Parathyroid adenoma (tissue), 2 donors: ENCODE measurements at regions not wholly inside any gene's neighbourhood (a gene's known extent, or its start where the extent isn't known, plus 50 kb on each side); places are given as distances from the start of the nearest gene placed in this dataset.

Source experiments
- H2AFZ ChIP-seq: fragments of 300-600 bp; sonication (generic); one replicate; pipeline ENCODE4 v1.7.0; 2017; ENCODE audit warnings: antibody characterized with exemption, mild to moderate bottlenecking
- H3K27ac ChIP-seq: fragments of 300-600 bp; sonication (generic); one replicate; pipeline ENCODE4 v1.7.0; 2017
- H3K27me3 ChIP-seq: fragments of 300-600 bp; sonication (generic); one replicate; pipeline ENCODE4 v1.7.0; 2017; ENCODE audit warnings: low read length; ENCODE audit not compliant: control insufficient read depth, insufficient read depth
- H3K36me3 ChIP-seq: fragments of 300-600 bp; sonication (generic); one replicate; pipeline ENCODE4 v1.7.0; 2017; ENCODE audit warnings: low read length; ENCODE audit not compliant: control insufficient read depth, insufficient read depth
- H3K4me1 ChIP-seq: fragments of 300-600 bp; sonication (generic); one replicate; pipeline ENCODE4 v1.7.0; 2017; ENCODE audit warnings: control low read depth
- H3K4me2 ChIP-seq: fragments of 300-600 bp; sonication (generic); one replicate; pipeline ENCODE4 v1.7.0; 2017; ENCODE audit warnings: low read length
- H3K4me3 ChIP-seq: fragments of 300-600 bp; sonication (generic); one replicate; pipeline ENCODE4 v1.7.0; 2017; ENCODE audit warnings: low read depth, low read length
- H3K79me2 ChIP-seq: fragments of 300-600 bp; sonication (generic); one replicate; pipeline ENCODE4 v1.7.0; 2017; ENCODE audit warnings: control low read depth
- H3K9ac ChIP-seq: fragments of 300-600 bp; sonication (generic); one replicate; pipeline ENCODE4 v1.7.0; 2017; ENCODE audit warnings: mild to moderate bottlenecking
- H3K9me3 ChIP-seq: fragments of 300-600 bp; sonication (generic); one replicate; pipeline ENCODE4 v1.7.0; 2017; ENCODE audit warnings: low read length; ENCODE audit not compliant: control insufficient read depth
- CTCF ChIP-seq: fragments of 300-600 bp; sonication (generic); IDR thresholded peaks from one replicate; pipeline ENCODE4 v1.7.0; 2017; ENCODE audit warnings: antibody characterized with exemption, mild to moderate bottlenecking
- donor health status: primary hyperparathyroidism.

DNA sequence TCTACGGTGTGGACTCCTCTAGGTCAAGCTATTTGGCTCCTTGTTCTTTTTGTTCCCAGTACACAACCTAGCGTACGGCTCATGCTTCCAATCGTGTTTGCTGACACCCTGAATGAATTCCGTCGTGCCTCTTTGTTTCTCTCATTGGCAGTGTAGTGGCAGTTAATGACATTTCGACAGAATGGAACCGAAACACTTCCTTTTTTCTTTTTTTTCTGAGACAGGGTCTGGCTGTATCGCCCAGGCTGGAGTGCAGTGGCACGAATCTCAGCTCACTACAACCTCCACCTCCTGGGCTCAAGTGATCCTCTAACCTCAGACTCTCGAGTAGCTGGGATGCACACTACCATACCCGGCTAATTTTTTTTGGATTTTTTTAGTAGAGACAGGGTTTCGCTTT is 113.3 kb upstream of the ATP6AP2 start:
- TF ChIP-seq CTCF = no peak
- no peak overlapping the region for H2AFZ ChIP-seq
- no peaks in the 10 kb centered on the region for H3K79me2 ChIP-seq
- H3K4me1 ChIP-seq = peaks cover under 1% of the 10 kb centered on the region
- no peaks in the 10 kb centered on the region for H3K27me3 ChIP-seq
- H3K4me3 ChIP-seq = no peak overlapping the region
- H3K9me3 ChIP-seq = no peaks in the 10 kb centered on the region
- no peak overlapping the region for H3K4me2 ChIP-seq
- H3K36me3 ChIP-seq = no peaks in the 10 kb centered on the region
- H3K27ac ChIP-seq = no peak overlapping the region
- no peak overlapping the region for H3K9ac ChIP-seq

DNA sequence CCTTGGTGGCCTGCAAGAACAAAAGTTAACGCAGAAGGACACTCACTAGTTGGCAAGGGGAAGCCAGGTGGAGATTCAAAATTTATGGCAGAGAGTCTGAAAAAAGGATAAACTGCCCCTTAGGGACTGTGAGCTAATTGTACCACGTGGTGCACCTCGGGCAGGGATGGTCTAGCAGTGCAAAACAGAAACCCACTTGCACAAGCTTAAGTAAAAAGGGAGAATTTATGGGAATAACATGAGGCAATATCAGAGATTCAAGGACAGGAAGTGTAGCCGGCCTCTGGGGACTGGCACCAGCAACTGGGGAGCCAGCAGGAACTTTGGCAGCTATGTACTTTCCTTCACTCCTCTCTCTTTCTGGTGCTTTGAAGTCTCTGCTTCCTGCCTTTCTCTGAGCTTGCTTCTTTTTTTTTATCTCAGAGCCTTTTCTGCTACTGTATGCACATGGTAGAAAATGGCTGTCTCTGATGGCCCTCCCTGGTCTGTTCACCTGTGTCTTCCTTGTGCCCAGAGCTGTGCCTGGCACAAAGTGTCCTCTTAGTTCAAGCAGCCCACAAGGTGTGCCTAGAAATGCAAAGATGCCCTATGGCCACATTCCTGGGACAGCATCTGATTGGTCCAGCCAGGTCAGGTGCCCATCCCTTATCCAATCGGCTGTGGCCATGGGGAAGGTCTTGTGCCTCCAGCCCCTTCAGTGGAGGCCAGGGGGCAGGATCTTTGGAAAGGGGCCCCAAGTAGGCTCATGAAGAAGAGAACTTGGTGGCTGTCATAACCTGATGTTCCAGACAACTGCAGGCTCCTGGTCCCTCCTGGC is 114.8 kb upstream of the ATP6AP2 start:
- H3K4me2 ChIP-seq = no peak overlapping the region
- H3K9me3 ChIP-seq = no peaks in the 10 kb centered on the region
- no peak for TF ChIP-seq CTCF
- no peak overlapping the region for H3K27ac ChIP-seq
- H3K79me2 ChIP-seq = no peaks in the 10 kb centered on the region
- H3K36me3 ChIP-seq = no peaks in the 10 kb centered on the region
- H2AFZ ChIP-seq = no peak overlapping the region
- H3K27me3 ChIP-seq = no peaks in the 10 kb centered on the region
- no peaks in the 10 kb centered on the region for H3K4me1 ChIP-seq
- no peak overlapping the region for H3K4me3 ChIP-seq
- no peak overlapping the region for H3K9ac ChIP-seq

- no peak for TF ChIP-seq CTCF
- Histone ChIP-seq H3K36me3 (no peaks in the 10 kb centered on the region), H3K4me1 (no peaks in the 10 kb centered on the region), H3K9me3 (no peaks in the 10 kb centered on the region), H2AFZ (no peak overlapping the region), H3K27me3 (no peaks in the 10 kb centered on the region), H3K27ac (no peak overlapping the region), H3K79me2 (no peaks in the 10 kb centered on the region), H3K4me2 (no peak overlapping the region), H3K9ac (no peak overlapping the region), H3K4me3 (no peak overlapping the region)
Observed at GRCh38 chrX:40462795-40463194, 118.0 kb upstream of the ATP6AP2 start.

- Histone ChIP-seq H3K9me3 (no peaks in the 10 kb centered on the region), H3K4me2 (no peak overlapping the region), H3K4me3 (no peak overlapping the region), H2AFZ (no peak overlapping the region), H3K9ac (no peak overlapping the region), H3K27ac (no peak overlapping the region), H3K4me1 (no peaks in the 10 kb centered on the region), H3K36me3 (no peaks in the 10 kb centered on the region), H3K27me3 (no peaks in the 10 kb centered on the region), H3K79me2 (no peaks in the 10 kb centered on the region)
- no peak for TF ChIP-seq CTCF
Observed at GRCh38 chrX:40460926-40461325, 119.8 kb upstream of the ATP6AP2 start.
